GM21526 (cell line): ENCODE measurements at regions not wholly inside any gene's neighbourhood (a gene's known extent, or its start where the extent isn't known, plus 50 kb on each side); places are given as distances from the start of the nearest gene placed in this dataset.

Experiments
- ATAC-seq: cut with Tn5 transposase; IDR thresholded peaks from one replicate; pipeline ENCODE4 v1.9.1; 2021; ENCODE audit warnings: moderate library complexity; ENCODE audit not compliant: unreplicated experiment, low FRiP score

DNA sequence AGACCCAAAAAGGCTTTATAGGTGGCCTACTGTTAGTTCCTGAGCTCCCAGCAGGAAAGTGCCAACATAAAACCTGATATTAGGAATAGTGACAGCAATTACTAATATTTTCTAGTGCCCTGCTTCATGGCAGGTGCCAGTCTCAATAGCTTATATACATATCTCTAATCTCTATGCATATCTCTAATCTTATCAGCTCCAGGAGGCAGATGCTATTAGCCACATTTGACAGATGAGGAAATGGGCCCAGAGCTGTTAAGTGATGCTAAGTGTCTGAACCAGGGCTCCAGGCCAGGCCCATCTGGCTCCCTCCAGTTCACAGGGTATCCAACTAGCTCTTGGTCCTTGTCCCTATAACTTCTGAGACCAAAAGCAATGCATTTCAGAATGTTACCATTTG lies 142.5 kb downstream of the CHIC2 start:
- no peak for ATAC-seq

DNA sequence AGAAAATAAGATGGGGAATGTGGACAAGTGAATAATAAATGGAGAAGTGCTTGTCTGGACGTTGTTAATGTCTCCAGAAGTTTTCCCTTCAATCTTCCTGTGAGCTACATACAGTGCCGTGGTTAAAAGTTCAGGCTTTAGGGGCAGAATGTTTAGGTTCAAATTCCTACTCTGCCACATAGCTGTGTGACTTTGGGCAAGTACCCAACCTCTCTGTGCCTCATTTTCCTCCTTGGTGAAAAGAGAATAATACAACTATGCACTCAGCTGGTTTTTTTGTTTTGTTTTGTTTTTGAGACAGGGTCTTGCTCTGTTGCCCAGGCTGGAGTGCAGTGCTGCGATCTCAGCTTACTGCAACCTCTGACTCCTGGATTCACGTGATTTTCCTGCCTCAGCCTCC lies 143.5 kb downstream of the CHIC2 start:
- ATAC-seq = no peak

DNA sequence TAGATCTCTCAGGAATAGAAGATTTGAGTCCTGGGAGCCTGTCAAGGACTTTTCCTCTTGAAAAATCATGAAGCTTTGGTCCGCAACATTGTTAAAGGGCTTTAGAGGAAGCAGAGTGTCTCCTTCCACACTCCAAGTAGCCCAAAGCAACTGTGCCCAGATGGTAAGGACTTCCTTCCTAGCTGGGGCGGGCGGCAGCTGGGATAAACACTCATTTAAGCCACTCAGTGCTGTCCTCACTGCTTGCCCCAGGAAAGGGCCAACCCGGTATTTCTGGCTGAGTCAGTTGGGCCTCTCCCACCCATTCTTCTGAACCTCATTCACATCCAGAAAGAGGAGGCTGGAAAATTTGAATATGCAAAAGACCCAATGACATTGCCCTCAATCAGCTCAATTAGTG lies 144.3 kb downstream of the CHIC2 start:
- ATAC-seq = no peak

GRCh38 chr4:53919535-53919934 lies 144.9 kb downstream of the CHIC2 start:
- ATAC-seq = no peak

DNA sequence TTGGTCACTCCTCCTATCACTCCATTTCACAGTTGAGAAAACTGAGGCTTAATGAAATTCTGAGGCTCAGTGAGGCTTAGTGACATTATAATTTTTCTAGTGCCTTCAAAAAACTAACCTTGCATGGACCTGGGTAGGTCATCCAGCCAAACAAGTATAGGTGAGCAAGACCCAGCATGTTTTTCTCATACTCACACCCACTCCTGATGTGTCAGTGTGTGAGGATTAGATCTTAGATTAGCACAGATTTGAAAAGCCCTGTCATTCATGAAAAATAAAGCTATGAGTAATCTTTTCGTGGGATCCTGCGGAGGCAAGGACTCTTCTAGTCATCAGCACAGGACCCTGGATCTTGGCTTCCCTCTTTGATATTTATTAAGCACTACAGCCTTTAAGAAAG lies 146.7 kb downstream of the CHIC2 start:
- ATAC-seq = no peak

- ATAC-seq = no peak
Observed at GRCh38 chr4:53916431-53916889, 147.9 kb downstream of the CHIC2 start.

DNA sequence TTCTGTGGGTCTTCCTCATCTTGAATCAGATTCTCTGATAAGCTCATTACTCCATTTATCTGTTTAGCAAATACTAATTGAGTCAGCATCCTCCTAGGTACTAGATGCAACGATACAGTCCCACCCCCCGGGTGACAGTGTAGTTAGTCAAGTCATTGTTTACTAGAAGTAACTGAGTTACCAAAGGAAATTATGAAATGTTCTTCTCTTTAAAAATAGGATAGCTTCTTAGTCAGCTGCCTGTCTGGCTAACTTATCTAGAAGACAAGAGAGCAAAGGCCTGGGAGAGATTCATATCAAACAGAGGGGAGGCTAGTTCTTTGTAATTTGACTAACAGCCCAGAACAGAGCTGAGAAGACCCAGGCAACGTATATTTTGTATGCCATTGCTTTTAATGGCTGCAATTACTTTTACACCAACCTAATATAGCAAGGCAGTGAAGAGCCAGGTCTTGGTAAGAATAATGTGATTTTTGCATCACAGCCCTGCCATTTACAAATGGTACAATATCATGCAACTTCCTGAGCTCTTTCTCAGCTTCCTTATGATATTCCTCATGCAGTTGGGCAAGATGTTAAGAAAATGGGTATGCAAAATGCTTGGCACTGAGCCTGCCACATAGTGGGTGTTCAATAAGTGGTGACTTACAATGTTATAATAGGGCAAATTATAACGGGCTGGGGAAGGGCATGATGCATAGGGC lies 149.9 kb downstream of the CHIC2 start:
- ATAC-seq = no peak

- ATAC-seq = no peak
Observed at GRCh38 chr4:53913771-53914170, 150.6 kb downstream of the CHIC2 start.

- no peak for ATAC-seq
Observed at GRCh38 chr4:53912766-53913497, 151.5 kb downstream of the CHIC2 start.

DNA sequence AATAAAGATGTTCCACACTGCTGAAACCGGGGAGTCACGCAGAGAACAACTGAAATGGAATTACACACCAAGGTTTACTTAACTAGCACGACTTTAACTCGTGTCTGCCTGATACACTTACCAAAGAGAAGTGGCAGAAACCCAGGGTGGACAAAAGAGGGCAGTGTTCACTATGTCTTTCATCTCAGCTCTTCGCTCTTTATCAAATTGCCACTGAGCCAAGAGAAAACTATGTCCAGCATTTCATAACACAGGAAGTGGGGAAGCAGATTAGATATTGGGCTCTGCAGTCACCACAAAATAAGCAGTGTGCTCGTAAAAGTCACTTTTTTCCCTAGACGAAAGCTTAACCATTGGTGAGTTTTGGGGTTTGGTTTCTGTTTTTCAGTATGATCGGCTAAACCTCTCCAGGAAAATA lies 155.7 kb downstream of the CHIC2 start:
- no peak for ATAC-seq

GRCh38 chr4:53907772-53908171 lies 156.6 kb downstream of the CHIC2 start:
- ATAC-seq = no peak

DNA sequence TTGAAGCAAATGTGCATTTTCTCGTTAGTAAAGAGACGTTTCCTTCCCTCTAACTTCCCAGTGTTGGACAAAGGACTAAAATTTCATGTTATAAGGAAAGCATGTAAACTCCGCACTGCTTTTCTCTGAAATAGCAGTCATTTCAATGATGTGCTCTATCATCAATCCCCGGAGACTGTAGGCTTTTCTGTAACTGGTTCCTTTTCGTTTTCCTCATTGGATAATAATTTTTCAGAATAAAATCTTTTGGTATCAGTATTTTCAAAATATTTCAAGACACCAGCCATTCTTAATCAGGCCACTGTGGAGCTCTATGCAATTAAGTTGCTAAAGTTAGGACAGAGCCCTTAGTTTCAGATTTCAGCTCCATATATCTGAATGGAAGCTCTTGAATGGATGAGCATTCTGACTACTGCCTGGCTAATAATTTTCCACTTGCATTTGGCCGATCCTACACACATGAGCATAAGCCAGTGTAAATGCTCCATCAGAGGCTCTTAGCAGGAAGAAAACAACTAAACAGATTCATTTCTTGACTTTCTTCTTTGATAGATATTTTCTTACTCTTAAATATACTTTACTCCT lies 157.7 kb downstream of the CHIC2 start:
- ATAC-seq = no peak

GRCh38 chr4:53905941-53906377 lies 158.4 kb downstream of the CHIC2 start:
- ATAC-seq = no peak

DNA sequence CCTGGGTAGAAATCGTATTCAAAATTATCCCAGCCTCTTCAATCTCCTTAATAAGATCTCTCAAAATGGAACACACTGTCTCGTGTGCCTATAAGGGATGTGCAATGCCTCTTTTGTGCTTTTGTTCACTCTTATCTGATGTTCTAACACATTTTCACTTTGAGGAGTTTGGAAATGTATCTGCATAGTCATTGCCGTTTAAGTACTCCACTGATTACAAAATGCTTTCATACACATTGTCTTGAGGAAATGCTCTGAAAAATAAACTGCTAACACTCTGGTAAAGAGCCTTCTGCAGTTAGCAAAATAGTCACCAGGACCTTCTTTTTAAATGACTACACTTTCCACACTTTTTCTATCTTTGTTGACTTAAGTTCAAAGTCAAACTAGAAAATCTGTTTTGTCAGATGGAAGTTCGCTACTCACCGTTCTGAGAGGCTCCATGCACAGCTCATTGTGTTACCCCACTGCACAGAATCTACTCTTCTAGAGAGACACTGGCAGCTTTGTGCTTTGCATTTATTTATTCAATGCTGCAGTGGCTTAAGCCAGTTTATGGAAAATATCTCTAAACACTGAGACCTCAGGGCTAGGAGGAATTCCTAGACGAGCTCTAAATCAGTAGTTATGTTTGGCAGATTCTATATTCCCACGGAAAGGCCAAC lies 159.0 kb downstream of the CHIC2 start:
- no peak for ATAC-seq

- no peak for ATAC-seq
Observed at GRCh38 chr4:53902786-53903185, 161.6 kb downstream of the CHIC2 start.

DNA sequence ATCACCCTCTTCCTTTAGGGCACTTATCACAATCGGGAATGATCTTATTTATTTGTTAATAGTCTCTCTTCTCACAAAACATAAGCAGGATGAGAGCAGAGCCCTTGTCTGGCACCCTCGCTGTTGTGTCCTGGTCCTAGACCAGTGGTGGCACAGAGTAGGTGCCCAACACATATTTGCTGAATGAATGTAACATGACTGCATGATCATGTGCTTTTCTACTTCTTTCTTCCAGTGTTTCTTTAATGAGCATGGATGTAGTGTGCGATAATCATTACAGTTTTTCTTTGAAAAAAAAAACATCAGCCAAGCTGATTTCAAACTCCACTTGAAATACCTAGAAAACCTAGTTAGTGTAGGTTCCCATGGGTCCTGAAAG lies 164.1 kb downstream of the CHIC2 start:
- ATAC-seq = no peak

DNA sequence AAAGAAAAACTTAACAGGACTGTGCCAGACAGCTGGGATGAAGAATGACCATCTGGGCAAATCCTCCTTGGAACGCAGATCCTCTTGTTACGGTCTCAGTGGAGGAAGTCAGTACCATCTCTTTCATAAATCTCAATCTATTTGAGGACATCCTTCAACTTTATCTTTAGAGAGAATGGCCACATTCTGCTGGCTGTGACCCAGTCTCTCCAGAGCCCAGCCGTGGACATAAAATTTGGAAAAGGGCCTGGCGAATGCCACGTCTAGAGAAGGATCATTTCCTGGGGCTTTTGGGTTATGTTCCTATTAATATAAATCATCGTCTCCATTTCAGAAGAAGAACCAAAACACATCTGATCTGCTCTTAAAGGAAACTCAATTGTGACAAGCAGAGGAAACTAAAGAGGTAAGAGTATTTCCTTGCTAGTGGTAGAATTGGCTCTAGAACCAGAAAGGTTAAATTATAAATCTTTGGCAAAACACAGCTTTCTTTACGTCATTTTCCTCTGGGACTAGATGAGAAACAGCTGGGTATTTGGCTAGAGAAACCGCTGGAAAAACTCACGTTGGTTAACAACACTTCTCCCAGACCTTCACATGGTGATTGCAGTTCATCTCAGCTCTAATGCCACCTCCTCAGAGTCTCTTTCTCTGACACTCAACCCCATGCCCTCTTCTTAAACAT lies 164.7 kb downstream of the CHIC2 start:
- ATAC-seq = no peak

DNA sequence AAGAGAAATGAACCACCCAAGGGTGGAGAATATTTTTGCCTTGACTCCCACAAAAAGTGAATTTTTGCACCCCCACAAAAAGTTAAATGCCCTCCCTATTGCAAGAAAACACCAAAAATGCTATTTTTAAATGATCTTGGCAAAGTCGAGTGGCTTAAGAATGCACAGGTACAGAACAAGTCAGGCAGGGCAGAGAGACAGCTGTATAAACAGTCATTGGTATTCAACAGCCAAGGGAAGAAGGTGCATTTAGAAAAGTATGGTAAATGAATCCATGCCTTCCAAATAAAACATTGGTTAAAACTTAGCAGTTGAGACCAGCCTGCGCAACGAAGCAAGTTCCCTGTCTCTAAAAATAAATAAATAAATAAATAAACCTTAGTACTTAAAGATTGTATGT lies 169.3 kb downstream of the CHIC2 start:
- no peak for ATAC-seq

DNA sequence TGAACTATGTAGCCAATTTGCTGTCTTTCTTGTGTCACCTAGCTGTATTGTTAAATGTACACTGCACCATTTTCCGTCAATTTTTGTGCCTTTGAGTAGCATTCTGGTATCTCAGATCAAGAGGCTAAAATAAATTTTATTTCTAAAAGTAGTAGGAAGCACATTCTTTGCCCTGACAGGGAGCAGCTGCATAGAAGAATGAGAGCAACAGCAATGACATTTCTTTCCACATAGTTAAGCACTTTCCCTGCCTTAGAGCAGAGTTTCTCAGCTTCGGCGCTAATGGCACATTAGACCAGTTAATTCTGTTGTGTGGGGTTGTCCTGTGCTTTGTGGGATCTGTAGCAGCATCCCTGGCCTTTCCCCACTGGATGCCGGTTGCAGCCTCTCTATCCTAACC lies 173.9 kb downstream of the CHIC2 start:
- ATAC-seq = no peak

GRCh38 chr4:53889326-53890055 lies 174.9 kb downstream of the CHIC2 start:
- ATAC-seq = no peak
